ENCODE measurements at regions not wholly inside any gene's neighbourhood (a gene's known extent, or its start where the extent isn't known, plus 50 kb on each side); places are given as distances from the start of the nearest gene placed in this dataset.

DNA sequence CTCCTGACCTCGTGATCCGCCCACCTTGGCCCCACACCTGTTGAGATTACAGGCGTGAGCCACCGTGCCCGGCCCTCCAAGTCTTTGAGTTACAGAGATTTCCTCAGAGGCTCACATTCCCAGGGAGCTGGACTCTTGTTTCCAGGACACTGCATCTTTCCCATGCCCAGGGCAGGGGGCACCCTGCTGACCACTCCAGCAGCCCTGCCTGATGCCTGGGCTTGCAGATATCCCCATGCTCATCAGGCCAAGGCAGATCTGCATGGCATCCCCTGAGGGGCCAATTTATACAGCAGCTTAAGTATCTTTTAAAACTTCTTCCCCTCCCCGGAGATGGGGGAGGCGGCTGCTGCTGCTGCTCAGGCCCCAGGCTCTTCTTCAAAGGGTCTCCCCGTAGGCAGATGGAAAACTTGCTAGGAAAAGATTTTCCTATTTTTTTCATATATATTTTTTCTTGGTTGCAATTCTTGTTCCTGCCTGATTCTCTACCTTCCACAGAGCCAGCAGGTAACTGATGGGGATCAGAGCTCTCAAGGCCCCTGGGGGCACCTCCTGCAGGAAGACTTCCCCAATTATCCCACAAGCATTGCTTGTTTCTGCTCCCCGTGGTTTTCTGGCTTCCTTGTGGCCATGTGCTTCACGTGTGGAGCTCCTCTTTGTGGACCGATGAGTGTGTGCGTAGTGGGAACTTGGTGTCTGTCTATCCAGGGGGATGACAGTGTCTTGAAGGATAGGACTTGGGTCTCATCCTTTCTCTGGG is 102.2 kb upstream of the SDK2 start:
- H3K4me2 ChIP-seq (ENCODE audit: low read length), result no peak overlapping the region
- no peak overlapping the region for H3K4me3 ChIP-seq (ENCODE audit: low read depth, low read length, poor library complexity, severe bottlenecking)
- no peaks in the 10 kb centered on the region for H3K9me3 ChIP-seq (ENCODE audit: low read length)
- no peaks in the 10 kb centered on the region for H3F3A ChIP-seq (ENCODE audit: insufficient read depth, low read length)
- 0 out of 2 replicates have a peak, but pooled peaks cover 9% of the 10 kb centered on the region for H3K27me3 ChIP-seq (ENCODE audit: insufficient read depth, low read length)
- no peaks in the 10 kb centered on the region for H3K9me2 ChIP-seq (ENCODE audit: low read depth, low read length)
- H3K4me1 ChIP-seq (ENCODE audit: insufficient read depth, low read length, severe bottlenecking), result no peaks in the 10 kb centered on the region
- H3K27ac ChIP-seq (ENCODE audit: low read depth, low read length, poor library complexity, severe bottlenecking), result no peak overlapping the region
- no peaks in the 10 kb centered on the region for H4K20me1 ChIP-seq (ENCODE audit: insufficient read depth, low read length)
- H3K9ac ChIP-seq (ENCODE audit: low read length), result no peak overlapping the region
- no peak overlapping the region for H2AFZ ChIP-seq (ENCODE audit: low read length)
- H3K79me2 ChIP-seq (ENCODE audit: insufficient read depth, low read length), result no peaks in the 10 kb centered on the region
- no peak for TF ChIP-seq EZH2 (IDR thresholded peaks at IDR 0.05; ENCODE audit: borderline replicate concordance, low read length)
- TF ChIP-seq, protein P1, sequence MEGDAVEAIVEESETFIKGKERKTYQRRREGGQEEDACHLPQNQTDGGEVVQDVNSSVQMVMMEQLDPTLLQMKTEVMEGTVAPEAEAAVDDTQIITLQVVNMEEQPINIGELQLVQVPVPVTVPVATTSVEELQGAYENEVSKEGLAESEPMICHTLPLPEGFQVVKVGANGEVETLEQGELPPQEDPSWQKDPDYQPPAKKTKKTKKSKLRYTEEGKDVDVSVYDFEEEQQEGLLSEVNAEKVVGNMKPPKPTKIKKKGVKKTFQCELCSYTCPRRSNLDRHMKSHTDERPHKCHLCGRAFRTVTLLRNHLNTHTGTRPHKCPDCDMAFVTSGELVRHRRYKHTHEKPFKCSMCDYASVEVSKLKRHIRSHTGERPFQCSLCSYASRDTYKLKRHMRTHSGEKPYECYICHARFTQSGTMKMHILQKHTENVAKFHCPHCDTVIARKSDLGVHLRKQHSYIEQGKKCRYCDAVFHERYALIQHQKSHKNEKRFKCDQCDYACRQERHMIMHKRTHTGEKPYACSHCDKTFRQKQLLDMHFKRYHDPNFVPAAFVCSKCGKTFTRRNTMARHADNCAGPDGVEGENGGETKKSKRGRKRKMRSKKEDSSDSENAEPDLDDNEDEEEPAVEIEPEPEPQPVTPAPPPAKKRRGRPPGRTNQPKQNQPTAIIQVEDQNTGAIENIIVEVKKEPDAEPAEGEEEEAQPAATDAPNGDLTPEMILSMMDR (IDR thresholded peaks at IDR 0.05; ENCODE audit: low read length), result no peak
- no peaks in the 10 kb centered on the region for H3K36me3 ChIP-seq (ENCODE audit: insufficient read depth, low read length)

DNA sequence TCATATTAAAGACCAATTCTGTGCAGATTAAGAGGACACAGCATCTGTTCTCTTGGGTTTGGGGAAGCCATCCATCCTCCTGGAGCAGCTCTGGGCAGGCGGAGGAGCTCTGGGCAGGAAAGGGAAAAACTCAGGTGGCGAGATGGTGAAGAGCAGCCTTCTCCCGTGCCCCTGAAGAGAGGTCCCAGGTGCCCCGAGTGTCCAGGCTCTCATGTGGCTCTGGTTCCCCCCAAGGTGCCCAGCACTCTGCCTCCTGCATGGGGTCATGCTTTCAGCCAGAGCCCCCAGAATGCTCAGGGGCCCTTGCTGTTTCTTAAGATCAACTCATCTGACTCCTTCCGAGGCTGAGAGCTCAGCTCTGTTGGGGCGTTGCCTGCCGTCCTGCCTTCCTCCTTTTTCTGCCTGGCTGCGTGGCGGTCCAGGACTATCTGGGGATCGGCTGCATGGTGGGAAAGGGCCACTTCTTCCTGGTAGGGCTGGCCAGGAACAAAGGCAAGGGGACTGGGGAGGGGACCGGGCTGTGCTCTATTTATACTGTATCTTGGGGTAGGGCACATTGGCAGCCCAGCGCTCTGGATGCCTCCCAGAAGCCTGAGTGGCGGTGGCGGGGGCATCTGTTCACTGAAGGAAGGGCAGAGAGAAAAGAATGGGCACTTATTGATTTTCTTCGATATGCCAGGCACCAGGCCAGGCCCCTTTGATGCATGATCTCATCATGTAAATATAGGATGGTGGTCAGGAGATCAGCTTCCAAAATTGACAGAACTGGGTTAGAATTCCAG is 103.2 kb upstream of the SDK2 start:
- no peak overlapping the region for H3K27ac ChIP-seq (ENCODE audit: low read depth, low read length, poor library complexity, severe bottlenecking)
- 0 out of 2 replicates have a peak, but pooled peaks cover 9% of the 10 kb centered on the region for H3K27me3 ChIP-seq (ENCODE audit: insufficient read depth, low read length)
- H3K9me3 ChIP-seq (ENCODE audit: low read length), result no peaks in the 10 kb centered on the region
- H3K9ac ChIP-seq (ENCODE audit: low read length), result no peak overlapping the region
- H3K4me2 ChIP-seq (ENCODE audit: low read length), result no peak overlapping the region
- H3K36me3 ChIP-seq (ENCODE audit: insufficient read depth, low read length), result no peaks in the 10 kb centered on the region
- H3K4me3 ChIP-seq (ENCODE audit: low read depth, low read length, poor library complexity, severe bottlenecking), result no peak overlapping the region
- no peaks in the 10 kb centered on the region for H3K4me1 ChIP-seq (ENCODE audit: insufficient read depth, low read length, severe bottlenecking)
- no peak overlapping the region for H2AFZ ChIP-seq (ENCODE audit: low read length)
- H3K9me2 ChIP-seq (ENCODE audit: low read depth, low read length), result no peaks in the 10 kb centered on the region
- TF ChIP-seq EZH2 (IDR thresholded peaks at IDR 0.05; ENCODE audit: borderline replicate concordance, low read length), result no peak
- TF ChIP-seq, protein P1 (IDR thresholded peaks at IDR 0.05; ENCODE audit: low read length), result no peak
- H4K20me1 ChIP-seq (ENCODE audit: insufficient read depth, low read length), result no peaks in the 10 kb centered on the region
- H3K79me2 ChIP-seq (ENCODE audit: insufficient read depth, low read length), result no peaks in the 10 kb centered on the region
- no peaks in the 10 kb centered on the region for H3F3A ChIP-seq (ENCODE audit: insufficient read depth, low read length)

DNA sequence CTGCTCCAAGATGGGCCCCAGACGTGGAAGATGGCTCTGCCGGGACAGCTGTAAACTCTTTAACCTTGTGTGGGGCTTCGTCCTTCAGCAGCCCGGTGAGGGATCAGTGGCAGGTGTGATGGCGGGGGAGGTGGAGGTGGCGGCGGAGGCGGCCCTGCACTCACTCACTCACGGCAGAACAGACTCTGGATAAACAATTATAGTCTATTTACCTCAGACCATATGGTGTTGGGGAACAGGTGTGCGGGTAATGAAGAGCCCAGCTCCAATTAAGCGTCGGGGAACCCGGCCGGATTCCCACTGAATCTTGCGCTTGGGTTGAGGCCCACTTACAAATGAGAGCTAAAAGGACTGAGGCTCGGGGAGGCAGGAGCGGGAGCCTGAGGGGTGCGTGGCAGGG is 104.3 kb upstream of the SDK2 start:
- no peaks in the 10 kb centered on the region for H3K36me3 ChIP-seq (ENCODE audit: insufficient read depth, low read length)
- no peaks in the 10 kb centered on the region for H3K9me2 ChIP-seq (ENCODE audit: low read depth, low read length)
- H3K27me3 ChIP-seq (ENCODE audit: insufficient read depth, low read length), result 0 out of 2 replicates have a peak, but pooled peaks cover 9% of the 10 kb centered on the region
- H4K20me1 ChIP-seq (ENCODE audit: insufficient read depth, low read length), result no peaks in the 10 kb centered on the region
- TF ChIP-seq, protein P1 (IDR thresholded peaks at IDR 0.05; ENCODE audit: low read length), result no peak
- no peak for TF ChIP-seq EZH2 (IDR thresholded peaks at IDR 0.05; ENCODE audit: borderline replicate concordance, low read length)
- no peaks in the 10 kb centered on the region for H3F3A ChIP-seq (ENCODE audit: insufficient read depth, low read length)
- no peaks in the 10 kb centered on the region for H3K79me2 ChIP-seq (ENCODE audit: insufficient read depth, low read length)
- H3K4me1 ChIP-seq (ENCODE audit: insufficient read depth, low read length, severe bottlenecking), result no peaks in the 10 kb centered on the region
- H2AFZ ChIP-seq (ENCODE audit: low read length), result no peak overlapping the region
- H3K27ac ChIP-seq (ENCODE audit: low read depth, low read length, poor library complexity, severe bottlenecking), result no peak overlapping the region
- H3K9ac ChIP-seq (ENCODE audit: low read length), result no peak overlapping the region
- H3K4me3 ChIP-seq (ENCODE audit: low read depth, low read length, poor library complexity, severe bottlenecking), result no peak overlapping the region
- H3K4me2 ChIP-seq (ENCODE audit: low read length), result no peak overlapping the region
- no peaks in the 10 kb centered on the region for H3K9me3 ChIP-seq (ENCODE audit: low read length)

Measured in OCI-LY1 (cell line).